GM12878 (cell line): ENCODE measurements at regions not wholly inside any gene's neighbourhood (a gene's known extent, or its start where the extent isn't known, plus 50 kb on each side); places are given as distances from the start of the nearest gene placed in this dataset.

Source experiments
- ATAC-seq: fragments of 200-7000 bp; cut with Tn5 transposase; 3 replicates; pipeline ENCODE4 v1.9.1; 2020; ENCODE audit warnings: mild to moderate bottlenecking, moderate library complexity
- BruUV-seq: library from RNA; stranded (reverse); fragments of 400-500 nt; replicated peaks from 2 replicates; lab custom pipeline; 2021; lab: Mats Ljungman, UMichigan
- CTCF ChIA-PET: fragments of 300-600 bp; sonication (Branson Sonifier 250); formaldehyde crosslinking; extraction: SDS; loops from one replicate; lab custom pipeline; 2021; ENCODE audit warnings: inconsistent platforms; lab: Yijun Ruan, JAX
- POLR2A ChIA-PET: fragments of 350-600 bp; formaldehyde crosslinking; extraction: SDS; loops from one replicate; lab custom pipeline; 2021; ENCODE audit warnings: inconsistent platforms; lab: Charles Lee
- RAD21 ChIA-PET: fragments of 300-600 bp; sonication (Branson Sonifier 250); formaldehyde crosslinking; loops from one replicate; lab custom pipeline; 2023; ENCODE audit warnings: antibody characterized with exemption; ENCODE audit not compliant: unreplicated experiment; lab: Charles Lee
- SMC1A ChIA-PET: fragments of 300-600 bp; sonication (Branson Sonifier 250); formaldehyde crosslinking; loops from one replicate; lab custom pipeline; 2023; ENCODE audit not compliant: unreplicated experiment, uncharacterized antibody; lab: Charles Lee
- DNase-seq: peaks from one replicate; pipeline ENCODE4 v3.0.0-alpha.2; 2011; ENCODE audit warnings: low read depth, low spot score
- FAIRE-seq: peaks from 3 replicates; lab custom pipeline; 2011; peaks lifted over from hg19 to GRCh38; lab: Jason Lieb, UNC
- H2AFZ ChIP-seq: 2 replicates; pipeline ENCODE4 v1.6.0; 2011; ENCODE audit warnings: low read depth, low read length, control low read depth; ENCODE audit not compliant: control insufficient read depth
- H3K27ac ChIP-seq: 2 replicates; pipeline ENCODE4 v1.5.1; 2011; ENCODE audit warnings: control low read depth; ENCODE audit not compliant: control insufficient read depth, insufficient read depth
- H3K27me3 ChIP-seq, 2 experiments: replicated peaks in 1 of 2; 2 replicates each; pipeline versions ENCODE4 v1.6.0 to v1.6.1; 2011; ENCODE audit warnings: low read length in 1 of 2; ENCODE audit not compliant: control insufficient read depth in 2 of 2, insufficient read depth in 2 of 2
- H3K36me3 ChIP-seq, 2 experiments: 2 replicates each; pipeline ENCODE4 v1.5.1; 2011; ENCODE audit warnings: low read length in 1 of 2; ENCODE audit not compliant: control insufficient read depth in 2 of 2, insufficient read depth in 2 of 2
- H3K4me1 ChIP-seq: 2 replicates; pipeline ENCODE4 v1.6.1; 2011; ENCODE audit warnings: mild to moderate bottlenecking, low read length, moderate library complexity, mixed read lengths; ENCODE audit not compliant: control insufficient read depth, insufficient read depth
- H3K4me2 ChIP-seq: 2 replicates; pipeline ENCODE4 v1.6.0; 2011; ENCODE audit warnings: control low read depth; ENCODE audit not compliant: control insufficient read depth, insufficient read depth
- H3K4me3 ChIP-seq: fragments of 200-600 bp; sonication (generic); 2 replicates; pipeline ENCODE4 v1.5.1; 2016
- H3K79me2 ChIP-seq: 2 replicates; pipeline ENCODE4 v1.6.0; 2011; ENCODE audit warnings: low read length; ENCODE audit not compliant: control insufficient read depth, insufficient read depth
- H3K9ac ChIP-seq: 2 replicates; pipeline ENCODE4 v1.8.0; 2011; ENCODE audit warnings: low read length, control low read depth, mixed read lengths; ENCODE audit not compliant: control insufficient read depth, insufficient read depth
- H3K9me3 ChIP-seq: replicated peaks from 3 replicates; pipeline ENCODE4 v1.5.1; 2011; ENCODE audit warnings: mild to moderate bottlenecking, low read length; ENCODE audit not compliant: control insufficient read depth, insufficient read depth
- H4K20me1 ChIP-seq: 2 replicates; pipeline ENCODE4 v1.6.0; 2011; ENCODE audit not compliant: control insufficient read depth, insufficient read depth
- MEF2A ChIP-seq: IDR thresholded peaks from 2 replicates; pipeline ENCODE4 v1.6.1; 2011; ENCODE audit warnings: low read depth, mild to moderate bottlenecking, low read length, moderate library complexity; ENCODE audit not compliant: insufficient read depth
- NFYA ChIP-seq: IDR thresholded peaks from 2 replicates; pipeline ENCODE4 v1.6.1; 2011; ENCODE audit warnings: low read depth, mild to moderate bottlenecking, low read length, improper control_type of control experiment, borderline replicate concordance
- NR2C1 ChIP-seq: fragments of 450-650 bp; IDR thresholded peaks from 2 replicates; pipeline ENCODE4 v1.6.1; 2017; ENCODE audit warnings: antibody characterized with exemption, mild to moderate bottlenecking, moderate library complexity
- RAD51 ChIP-seq: fragments of 450-650 bp; IDR thresholded peaks from 2 replicates; pipeline ENCODE4 v1.6.1; 2016; ENCODE audit warnings: moderate library complexity, mild to moderate bottlenecking, inconsistent platforms
- SMARCA5 ChIP-seq: fragments of 450-650 bp; IDR thresholded peaks from 2 replicates; pipeline ENCODE4 v1.6.1; 2017; ENCODE audit warnings: mild to moderate bottlenecking
- TCF3 ChIP-seq: IDR thresholded peaks from 2 replicates; pipeline ENCODE4 v1.6.1; 2012; ENCODE audit warnings: low read depth, mild to moderate bottlenecking, low read length, borderline replicate concordance; ENCODE audit not compliant: insufficient read depth
- ZNF274 ChIP-seq: IDR thresholded peaks from one replicate; pipeline ENCODE4 v1.8.0; 2011; ENCODE audit not compliant: insufficient read length, insufficient read depth
- WGBS: methylation state at CpG from one replicate; pipeline ENCODE4 v1.1.6; 2016; ENCODE audit warnings: low lambda C conversion rate; ENCODE audit not compliant: insufficient replicate concordance, insufficient coverage; ENCODE audit errors: missing lambda C conversion rate; 5-methylcytosine and 5-hydroxymethylcytosine counted together
- in situ Hi-C: fragments of 300-500 bp; cut with MboI; formaldehyde crosslinking; loops from 9 replicates; pipeline ENCODE4 v1.14.3; 2018; ENCODE audit warnings: mixed read lengths
- intact Hi-C: fragments of 100-400 bp; cut with micrococcal nuclease; formaldehyde crosslinking; loops from one replicate; pipeline ENCODE4 v1.14.2; 2022; ENCODE audit not compliant: unreplicated experiment
- TF ChIP-seq, protein P1 (sequence below): IDR thresholded peaks from 2 replicates; pipeline ENCODE4 v1.6.1; 2011; ENCODE audit warnings: borderline replicate concordance, low read depth, mild to moderate bottlenecking, moderate library complexity, low read length; ENCODE audit not compliant: insufficient read depth, poor library complexity, severe bottlenecking
- TF ChIP-seq, protein P2 (sequence below): fragments of 450-650 bp; IDR thresholded peaks from 2 replicates; pipeline ENCODE4 v1.6.1; 2016; ENCODE audit warnings: mild to moderate bottlenecking

DNA sequence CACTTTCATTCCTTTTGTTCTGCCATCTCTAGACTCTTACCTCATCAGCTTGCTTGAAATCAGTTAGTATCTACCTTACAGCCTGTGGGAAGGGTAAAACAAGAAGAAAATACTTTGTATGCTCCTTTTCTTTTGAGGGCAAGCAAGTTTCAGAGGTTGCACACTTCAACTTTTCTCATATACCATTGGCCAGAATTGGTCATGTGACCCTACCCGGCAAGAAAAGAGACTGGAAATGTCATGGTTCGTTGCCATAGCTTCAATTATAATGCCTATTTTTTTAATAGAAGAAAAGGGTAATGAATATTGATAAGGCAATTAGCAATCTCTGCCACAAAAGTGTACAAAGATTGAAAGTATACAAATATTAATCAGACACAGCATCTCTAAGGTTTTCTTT is 346.7 kb upstream of the TACR3 start:
- ChIA-PET SMC1A (interaction anchor here (0.7 kb wide), 1 partner anchor 794 kb away, joined by 3 read pairs; no protein-coding TSS in a partner anchor), POLR2A (no interaction called here), CTCF (interaction anchor here (1.2 to 3.7 kb wide), 2 partner anchors 422 to 794 kb away, joined by 3 to 38 read pairs; no protein-coding TSS in a partner anchor), RAD21 (interaction anchor here (1.3 to 1.4 kb wide), 2 partner anchors 794 to 800 kb away, joined by 4 to 8 read pairs; no protein-coding TSS in a partner anchor)
- Histone ChIP-seq H3K9me3 (peaks cover 3% of the 10 kb centered on the region; the same call in 1 of the 3 replicates), H4K20me1 (no peaks in the 10 kb centered on the region), H3K27ac (no peak overlapping the region), H3K4me2 (no peak overlapping the region), H3K4me3 (no peak overlapping the region), H3K4me1 (no peaks in the 10 kb centered on the region), H2AFZ (no peak overlapping the region), H3K27me3 (no peaks in the 10 kb centered on the region), H3K79me2 (no peaks in the 10 kb centered on the region), H3K9ac (no peak overlapping the region), H3K36me3 (no peaks in the 10 kb centered on the region)
- no TSS peak for BruUV-seq
- WGBS: 2% methylated on average over 2 of the region's 2 CpGs
- TF ChIP-seq RAD51 (peak; percentile 27; the same call in 1 of the 2 replicates), NR2C1 (no peak), TCF3 (no peak), NFYA (no peak), SMARCA5 (no peak), ZNF274 (no peak), MEF2A (no peak)
- TF ChIP-seq, protein P1, sequence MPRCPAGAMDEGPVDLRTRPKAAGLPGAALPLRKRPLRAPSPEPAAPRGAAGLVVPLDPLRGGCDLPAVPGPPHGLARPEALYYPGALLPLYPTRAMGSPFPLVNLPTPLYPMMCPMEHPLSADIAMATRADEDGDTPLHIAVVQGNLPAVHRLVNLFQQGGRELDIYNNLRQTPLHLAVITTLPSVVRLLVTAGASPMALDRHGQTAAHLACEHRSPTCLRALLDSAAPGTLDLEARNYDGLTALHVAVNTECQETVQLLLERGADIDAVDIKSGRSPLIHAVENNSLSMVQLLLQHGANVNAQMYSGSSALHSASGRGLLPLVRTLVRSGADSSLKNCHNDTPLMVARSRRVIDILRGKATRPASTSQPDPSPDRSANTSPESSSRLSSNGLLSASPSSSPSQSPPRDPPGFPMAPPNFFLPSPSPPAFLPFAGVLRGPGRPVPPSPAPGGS: no peak
- TF ChIP-seq, protein P2, sequence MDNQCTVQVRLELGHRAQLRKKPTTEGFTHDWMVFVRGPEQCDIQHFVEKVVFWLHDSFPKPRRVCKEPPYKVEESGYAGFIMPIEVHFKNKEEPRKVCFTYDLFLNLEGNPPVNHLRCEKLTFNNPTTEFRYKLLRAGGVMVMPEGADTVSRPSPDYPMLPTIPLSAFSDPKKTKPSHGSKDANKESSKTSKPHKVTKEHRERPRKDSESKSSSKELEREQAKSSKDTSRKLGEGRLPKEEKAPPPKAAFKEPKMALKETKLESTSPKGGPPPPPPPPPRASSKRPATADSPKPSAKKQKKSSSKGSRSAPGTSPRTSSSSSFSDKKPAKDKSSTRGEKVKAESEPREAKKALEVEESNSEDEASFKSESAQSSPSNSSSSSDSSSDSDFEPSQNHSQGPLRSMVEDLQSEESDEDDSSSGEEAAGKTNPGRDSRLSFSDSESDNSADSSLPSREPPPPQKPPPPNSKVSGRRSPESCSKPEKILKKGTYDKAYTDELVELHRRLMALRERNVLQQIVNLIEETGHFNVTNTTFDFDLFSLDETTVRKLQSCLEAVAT: no peak
- intact Hi-C loops (loop anchor here (10.0 kb wide), 4 partner anchors 898 to 1408 kb away; partner anchors contain the start of genes PPA2 and TET2), in situ Hi-C loops (loop anchor here (25.0 kb wide), 1 partner anchor 1396 kb away; the partner anchor contains the start of gene PPA2)
- ATAC-seq (peak; percentile 45; the same call in 2 of the 3 replicates), FAIRE-seq (no peak), DNase-seq (no peak)
